ENCODE measurements at regions not wholly inside any gene's neighbourhood (a gene's known extent, or its start where the extent isn't known, plus 50 kb on each side); places are given as distances from the start of the nearest gene placed in this dataset.

DNA sequence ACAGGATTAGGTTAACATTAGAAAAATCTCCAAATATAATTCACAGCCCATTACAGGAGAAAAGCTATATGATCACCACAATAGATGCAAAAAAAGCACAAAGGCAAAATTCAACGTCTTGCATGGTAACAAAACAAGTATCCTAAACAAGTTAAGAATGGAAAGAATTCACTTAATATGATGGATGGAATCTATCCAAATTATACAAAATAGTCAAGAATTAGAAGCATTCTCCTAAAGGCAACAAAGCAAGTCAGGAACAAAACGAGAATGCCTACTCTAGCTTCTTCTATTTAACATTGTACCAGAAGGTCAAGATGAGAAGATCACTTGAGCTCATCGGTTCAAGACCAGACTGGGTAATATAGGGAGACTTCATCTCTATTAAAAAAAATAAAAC lies 442.8 kb downstream of the SETD4 start:
- Histone ChIP-seq H3K4me1 (peaks cover 0 to 9% (median 0%) of the 10 kb centered on the region in 6 donors), H3K4me3 (no peak overlapping the region), H3K36me3 (no peaks in the 10 kb centered on the region), H3K27me3 (replicated peaks in 1 of 7) (no peaks in the 10 kb centered on the region), H3K9me3 (peaks cover 0 to 6% (median 0%) of the 10 kb centered on the region in 8 donors), H3K27ac (no peak overlapping the region)
- 64 to 82% (median 78%) methylated on average over 3 of the region's 3 CpGs for WGBS, 5 donors
- TF ChIP-seq, protein P1, sequence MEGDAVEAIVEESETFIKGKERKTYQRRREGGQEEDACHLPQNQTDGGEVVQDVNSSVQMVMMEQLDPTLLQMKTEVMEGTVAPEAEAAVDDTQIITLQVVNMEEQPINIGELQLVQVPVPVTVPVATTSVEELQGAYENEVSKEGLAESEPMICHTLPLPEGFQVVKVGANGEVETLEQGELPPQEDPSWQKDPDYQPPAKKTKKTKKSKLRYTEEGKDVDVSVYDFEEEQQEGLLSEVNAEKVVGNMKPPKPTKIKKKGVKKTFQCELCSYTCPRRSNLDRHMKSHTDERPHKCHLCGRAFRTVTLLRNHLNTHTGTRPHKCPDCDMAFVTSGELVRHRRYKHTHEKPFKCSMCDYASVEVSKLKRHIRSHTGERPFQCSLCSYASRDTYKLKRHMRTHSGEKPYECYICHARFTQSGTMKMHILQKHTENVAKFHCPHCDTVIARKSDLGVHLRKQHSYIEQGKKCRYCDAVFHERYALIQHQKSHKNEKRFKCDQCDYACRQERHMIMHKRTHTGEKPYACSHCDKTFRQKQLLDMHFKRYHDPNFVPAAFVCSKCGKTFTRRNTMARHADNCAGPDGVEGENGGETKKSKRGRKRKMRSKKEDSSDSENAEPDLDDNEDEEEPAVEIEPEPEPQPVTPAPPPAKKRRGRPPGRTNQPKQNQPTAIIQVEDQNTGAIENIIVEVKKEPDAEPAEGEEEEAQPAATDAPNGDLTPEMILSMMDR (IDR thresholded peaks at IDR 0.05 in 8 of 11, conservative IDR thresholded peaks at IDR 0.05 in 3 of 11), result no peak
- TF ChIP-seq POLR2AphosphoS5 (IDR thresholded peaks at IDR 0.05), result no peak
- TF ChIP-seq POLR2A (IDR thresholded peaks at IDR 0.05), result no peak
- DNase-seq, result no peak
- intact Hi-C loops (cut with DNase I; ENCODE audit: low total_unique reads), result loop anchor here (10.0 kb wide), 1 partner anchor 873 kb away; no protein-coding TSS in a partner anchor

DNA sequence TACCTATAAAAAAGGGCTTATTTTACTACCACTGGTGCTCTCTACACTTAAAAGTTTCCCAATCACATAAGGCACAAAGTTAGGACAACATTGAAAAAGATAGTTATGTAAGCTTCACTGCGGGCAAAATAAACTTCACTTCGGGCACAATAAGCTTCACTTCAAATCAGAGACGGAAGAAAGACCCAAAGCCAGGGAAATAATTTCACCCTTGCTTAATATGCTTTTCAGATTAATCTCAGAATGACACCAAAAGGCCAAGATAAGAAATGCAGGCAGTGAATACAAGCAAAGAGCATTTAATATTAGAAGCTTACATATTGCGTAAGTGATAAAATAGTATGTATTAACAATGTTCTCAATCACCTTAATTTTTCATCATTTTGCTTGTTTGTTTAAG lies 444.2 kb downstream of the SETD4 start:
- intact Hi-C loops (cut with DNase I; ENCODE audit: low total_unique reads), result loop anchor here (10.0 kb wide), 1 partner anchor 871 kb away; no protein-coding TSS in a partner anchor
- Histone ChIP-seq H3K27ac (no peak overlapping the region), H3K4me3 (no peak overlapping the region), H3K36me3 (no peaks in the 10 kb centered on the region), H3K4me1 (peaks cover 0 to 9% (median 0%) of the 10 kb centered on the region in 6 donors), H3K9me3 (no peaks in the 10 kb centered on the region), H3K27me3 (replicated peaks in 1 of 7) (no peaks in the 10 kb centered on the region)
- 25 to 37% (median 28%) methylated on average over 4 of the region's 4 CpGs for WGBS, 5 donors
- no peak for DNase-seq
- no peak for TF ChIP-seq POLR2AphosphoS5 (IDR thresholded peaks at IDR 0.05)
- TF ChIP-seq, protein P1 (IDR thresholded peaks at IDR 0.05 in 8 of 11, conservative IDR thresholded peaks at IDR 0.05 in 3 of 11), result peak in 9 of 11 experiments; percentile 22 to 57 (median 37)

DNA sequence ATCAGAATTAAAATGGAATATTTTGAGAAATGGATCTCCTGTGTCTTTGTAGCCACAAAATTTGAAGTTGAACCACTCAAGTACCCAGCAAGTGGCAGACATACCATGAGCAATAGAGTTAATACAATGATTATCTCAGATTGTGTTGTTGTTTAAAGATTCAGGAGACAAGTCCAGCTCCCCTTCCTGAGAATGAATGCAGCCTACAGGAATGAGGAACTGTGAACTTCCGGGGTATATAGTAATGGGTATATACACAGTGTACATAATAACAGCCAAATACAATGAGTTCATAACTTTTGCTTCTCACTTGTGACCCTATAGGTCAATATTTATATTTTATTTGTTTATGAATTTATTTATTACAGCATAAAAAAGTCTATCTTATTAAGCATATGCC lies 445.0 kb downstream of the SETD4 start:
- TF ChIP-seq POLR2A (IDR thresholded peaks at IDR 0.05) (no peak), POLR2AphosphoS5 (IDR thresholded peaks at IDR 0.05) (no peak)
- TF ChIP-seq, protein P1 (IDR thresholded peaks at IDR 0.05 in 8 of 11, conservative IDR thresholded peaks at IDR 0.05 in 3 of 11), result no peak
- DNase-seq, result no peak
- intact Hi-C loops (cut with DNase I; ENCODE audit: low total_unique reads), result loop anchor here (10.0 kb wide), 1 partner anchor 871 kb away; no protein-coding TSS in a partner anchor
- 34 to 68% (median 46%) methylated on average over 1 of the region's 1 CpG for WGBS, 5 donors
- no peaks in the 10 kb centered on the region for H3K36me3 ChIP-seq
- no peaks in the 10 kb centered on the region for H3K27me3 ChIP-seq (replicated peaks in 1 of 7)
- H3K9me3 ChIP-seq, result no peaks in the 10 kb centered on the region
- no peak overlapping the region for H3K27ac ChIP-seq
- H3K4me1 ChIP-seq, result peaks cover 0 to 9% (median 0%) of the 10 kb centered on the region in 6 donors
- no peak overlapping the region for H3K4me3 ChIP-seq

DNA sequence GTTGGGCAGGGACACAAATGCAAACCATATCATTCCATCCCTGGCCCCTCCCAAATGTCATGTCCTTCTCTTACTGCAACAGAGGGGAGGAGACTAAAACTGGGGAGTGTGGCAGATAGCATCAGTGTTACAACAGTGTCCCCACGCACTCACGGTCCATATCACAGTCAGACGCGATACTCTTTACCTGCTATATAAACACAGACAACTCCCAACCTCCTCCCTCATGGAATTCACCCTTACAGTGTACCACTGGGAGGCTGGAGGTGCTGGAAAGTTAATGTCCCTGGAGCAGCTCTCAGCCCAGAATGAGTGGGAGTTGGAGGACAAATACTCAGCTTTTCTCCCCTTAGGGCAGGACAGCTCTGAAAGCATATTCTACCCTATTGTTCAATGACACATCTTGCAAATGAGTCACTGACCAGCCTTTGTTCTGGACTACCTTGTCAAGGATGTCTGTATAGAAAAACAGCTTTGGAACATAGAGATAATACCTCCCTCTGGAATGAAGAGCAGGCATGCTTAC lies 445.9 kb downstream of the SETD4 start:
- intact Hi-C loops (cut with DNase I; ENCODE audit: low total_unique reads), result loop anchor here (10.0 kb wide), 1 partner anchor 870 kb away; no protein-coding TSS in a partner anchor
- Histone ChIP-seq H3K27ac (no peak overlapping the region), H3K36me3 (no peaks in the 10 kb centered on the region), H3K4me1 (peaks cover 0 to 9% (median 0%) of the 10 kb centered on the region in 6 donors), H3K27me3 (replicated peaks in 1 of 7) (no peaks in the 10 kb centered on the region), H3K9me3 (no peaks in the 10 kb centered on the region), H3K4me3 (no peak overlapping the region)
- no peak for DNase-seq
- TF ChIP-seq, protein P1 (IDR thresholded peaks at IDR 0.05 in 8 of 11, conservative IDR thresholded peaks at IDR 0.05 in 3 of 11), result no peak
- TF ChIP-seq POLR2AphosphoS5 (IDR thresholded peaks at IDR 0.05), result no peak
- TF ChIP-seq POLR2A (IDR thresholded peaks at IDR 0.05), result no peak
- 92 to 96% (median 94%) methylated on average over 4 of the region's 4 CpGs for WGBS, 5 donors

All from spleen (tissue), 11 donors.